ENCODE measurements at regions not wholly inside any gene's neighbourhood (a gene's known extent, or its start where the extent isn't known, plus 50 kb on each side); places are given as distances from the start of the nearest gene placed in this dataset.

DNA sequence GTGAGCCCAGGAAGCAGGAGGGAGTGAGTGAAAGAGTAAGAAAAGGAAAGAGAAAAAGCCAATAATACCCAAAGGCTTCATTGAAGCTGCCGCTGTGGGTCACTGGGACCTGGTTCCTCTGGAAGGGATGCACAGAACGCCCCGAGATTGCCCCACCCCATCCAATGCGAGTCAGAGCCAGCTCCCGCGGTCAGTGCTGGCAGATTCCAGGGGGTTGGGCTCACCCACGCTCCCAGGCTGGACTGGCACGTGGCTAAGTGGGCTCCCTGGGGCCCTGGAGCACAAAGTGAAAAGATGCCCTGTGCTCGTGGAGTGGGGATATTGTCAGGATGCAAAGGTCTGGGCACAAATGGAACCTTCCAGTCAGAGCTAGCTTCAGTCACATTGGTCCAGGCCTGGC is 117.0 kb downstream of the OAT start:
- H3K4me3 ChIP-seq = no peak overlapping the region
- no peak overlapping the region for H3K27ac ChIP-seq
- H3K9me3 ChIP-seq = no peaks in the 10 kb centered on the region
- TF ChIP-seq POLR2A (IDR thresholded peaks at IDR 0.05) = no peak
- TF ChIP-seq, protein P1, sequence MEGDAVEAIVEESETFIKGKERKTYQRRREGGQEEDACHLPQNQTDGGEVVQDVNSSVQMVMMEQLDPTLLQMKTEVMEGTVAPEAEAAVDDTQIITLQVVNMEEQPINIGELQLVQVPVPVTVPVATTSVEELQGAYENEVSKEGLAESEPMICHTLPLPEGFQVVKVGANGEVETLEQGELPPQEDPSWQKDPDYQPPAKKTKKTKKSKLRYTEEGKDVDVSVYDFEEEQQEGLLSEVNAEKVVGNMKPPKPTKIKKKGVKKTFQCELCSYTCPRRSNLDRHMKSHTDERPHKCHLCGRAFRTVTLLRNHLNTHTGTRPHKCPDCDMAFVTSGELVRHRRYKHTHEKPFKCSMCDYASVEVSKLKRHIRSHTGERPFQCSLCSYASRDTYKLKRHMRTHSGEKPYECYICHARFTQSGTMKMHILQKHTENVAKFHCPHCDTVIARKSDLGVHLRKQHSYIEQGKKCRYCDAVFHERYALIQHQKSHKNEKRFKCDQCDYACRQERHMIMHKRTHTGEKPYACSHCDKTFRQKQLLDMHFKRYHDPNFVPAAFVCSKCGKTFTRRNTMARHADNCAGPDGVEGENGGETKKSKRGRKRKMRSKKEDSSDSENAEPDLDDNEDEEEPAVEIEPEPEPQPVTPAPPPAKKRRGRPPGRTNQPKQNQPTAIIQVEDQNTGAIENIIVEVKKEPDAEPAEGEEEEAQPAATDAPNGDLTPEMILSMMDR (IDR thresholded peaks at IDR 0.05) = no peak
- H3K36me3 ChIP-seq = no peaks in the 10 kb centered on the region
- H3K27me3 ChIP-seq = no peaks in the 10 kb centered on the region
- no peaks in the 10 kb centered on the region for H3K4me1 ChIP-seq
- intact Hi-C loops (cut with DNase I) = no loop called here
- ATAC-seq = no peak
- no peak for DNase-seq
- 53% methylated on average over 5 of the region's 9 CpGs for WGBS (ENCODE audit: insufficient coverage, low coverage, low lambda C conversion rate, missing lambda C conversion rate)

DNA sequence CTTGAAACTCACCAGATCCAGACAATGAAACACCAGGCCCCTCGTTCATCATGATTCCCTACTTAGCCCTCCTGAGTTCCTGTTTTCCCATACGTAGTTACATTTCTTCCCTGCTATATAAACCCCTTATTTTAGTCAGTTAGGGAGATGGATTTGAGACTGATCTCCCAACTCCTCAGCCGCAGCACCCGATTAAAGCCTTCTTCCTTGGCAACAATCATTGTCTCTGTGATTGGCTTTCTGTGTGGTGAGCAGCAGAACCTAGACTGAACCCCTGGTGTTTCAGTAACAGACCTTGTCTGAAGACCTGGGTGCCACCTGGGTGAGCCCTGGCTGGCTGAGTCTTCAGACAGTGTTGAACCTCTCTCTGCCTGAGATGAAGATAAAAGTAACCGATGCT is 118.0 kb downstream of the OAT start:
- intact Hi-C loops (cut with DNase I) = no loop called here
- no peaks in the 10 kb centered on the region for H3K27me3 ChIP-seq
- 67% methylated on average over 4 of the region's 5 CpGs for WGBS (ENCODE audit: insufficient coverage, low coverage, low lambda C conversion rate, missing lambda C conversion rate)
- H3K27ac ChIP-seq = no peak overlapping the region
- no peaks in the 10 kb centered on the region for H3K9me3 ChIP-seq
- no peaks in the 10 kb centered on the region for H3K36me3 ChIP-seq
- ATAC-seq (no peak), DNase-seq (peak in 1 of 3 donors; percentile 22)
- TF ChIP-seq POLR2A (IDR thresholded peaks at IDR 0.05) = no peak
- TF ChIP-seq, protein P1 (IDR thresholded peaks at IDR 0.05) = no peak
- no peaks in the 10 kb centered on the region for H3K4me1 ChIP-seq
- H3K4me3 ChIP-seq = no peak overlapping the region

DNA sequence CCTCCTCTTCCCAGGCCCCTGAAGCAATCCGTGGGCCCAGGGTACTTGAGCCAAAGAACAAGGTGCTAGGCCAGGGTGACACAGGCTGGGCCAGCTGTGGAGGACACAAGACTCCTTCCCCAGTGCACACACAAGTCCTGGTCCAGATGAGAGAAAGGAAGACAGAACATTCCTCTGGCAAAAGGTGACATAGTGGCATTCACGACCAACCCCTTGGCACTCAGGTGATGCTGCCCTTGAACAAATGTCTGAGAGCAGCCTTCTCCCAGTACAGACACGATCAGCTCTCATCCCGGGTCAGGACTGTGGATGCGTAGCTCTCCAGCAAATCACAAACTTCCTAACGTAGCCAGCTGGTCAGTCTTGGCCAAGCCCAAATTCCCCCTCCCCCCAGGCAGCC is 118.5 kb downstream of the OAT start:
- no peak overlapping the region for H3K4me3 ChIP-seq
- H3K36me3 ChIP-seq = no peaks in the 10 kb centered on the region
- H3K4me1 ChIP-seq = no peaks in the 10 kb centered on the region
- DNase-seq = peak in 1 of 3 donors; percentile 21
- TF ChIP-seq, protein P1 (IDR thresholded peaks at IDR 0.05) = no peak
- TF ChIP-seq POLR2A (IDR thresholded peaks at IDR 0.05) = no peak
- H3K27me3 ChIP-seq = no peaks in the 10 kb centered on the region
- H3K9me3 ChIP-seq = no peaks in the 10 kb centered on the region
- WGBS (ENCODE audit: insufficient coverage, low coverage, low lambda C conversion rate, missing lambda C conversion rate) = 67% methylated on average over 1 of the region's 6 CpGs
- H3K27ac ChIP-seq = no peak overlapping the region
- no peak for ATAC-seq
- intact Hi-C loops (cut with DNase I) = no loop called here

DNA sequence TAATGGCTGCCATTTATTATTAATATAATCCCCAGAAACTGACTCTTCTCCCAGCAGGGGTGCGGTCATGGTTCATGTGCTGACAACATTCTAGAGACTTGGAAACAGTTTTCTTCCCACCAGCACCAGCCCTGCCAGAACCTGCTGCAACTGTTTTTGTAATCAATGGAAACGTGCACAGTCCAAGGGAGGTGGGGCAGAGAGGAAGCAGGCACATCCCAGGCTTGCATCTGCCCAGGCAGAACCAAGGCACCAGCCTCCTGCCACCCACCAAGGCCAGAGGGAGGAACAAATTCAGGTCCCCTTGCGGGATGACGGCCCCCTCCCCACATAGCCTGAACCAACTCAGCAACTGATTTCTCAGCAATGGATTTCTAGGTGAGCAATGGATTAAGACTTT is 119.0 kb downstream of the OAT start:
- Histone ChIP-seq H3K4me1 (no peaks in the 10 kb centered on the region), H3K27ac (no peak overlapping the region), H3K9me3 (no peaks in the 10 kb centered on the region), H3K4me3 (no peak overlapping the region), H3K27me3 (no peaks in the 10 kb centered on the region), H3K36me3 (no peaks in the 10 kb centered on the region)
- intact Hi-C loops (cut with DNase I) = no loop called here
- peak in 1 of 3 donors; percentile 39 for DNase-seq
- WGBS (ENCODE audit: insufficient coverage, low coverage, low lambda C conversion rate, missing lambda C conversion rate) = 80% methylated on average over 1 of the region's 4 CpGs
- TF ChIP-seq, protein P1 (IDR thresholded peaks at IDR 0.05) = no peak
- TF ChIP-seq POLR2A (IDR thresholded peaks at IDR 0.05) = no peak
- ATAC-seq = no peak

DNA sequence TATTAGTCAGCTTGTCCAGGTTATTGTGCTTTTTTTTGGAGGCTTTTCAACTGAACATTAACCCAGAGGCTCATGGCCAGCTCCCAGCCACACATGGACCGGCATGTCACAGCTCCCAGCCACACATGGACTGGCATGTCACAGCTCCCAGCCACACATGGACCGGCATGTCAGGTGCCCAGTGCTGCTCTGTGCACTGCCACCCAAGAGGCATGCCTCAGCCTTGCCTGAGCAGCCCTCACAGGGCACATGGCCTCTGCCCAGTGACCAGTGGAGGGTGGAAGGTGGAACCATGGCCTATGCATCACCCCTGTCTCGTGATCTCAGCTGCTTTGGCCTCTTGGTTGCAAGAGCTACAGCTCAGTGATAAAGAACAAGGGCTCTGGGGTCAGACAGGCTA is 119.8 kb downstream of the OAT start:
- no peak overlapping the region for H3K4me3 ChIP-seq
- H3K36me3 ChIP-seq = no peaks in the 10 kb centered on the region
- TF ChIP-seq POLR2A (IDR thresholded peaks at IDR 0.05) = no peak
- TF ChIP-seq, protein P1 (IDR thresholded peaks at IDR 0.05) = no peak
- H3K4me1 ChIP-seq = no peaks in the 10 kb centered on the region
- 60% methylated on average over 1 of the region's 3 CpGs for WGBS (ENCODE audit: insufficient coverage, low coverage, low lambda C conversion rate, missing lambda C conversion rate)
- no peak for ATAC-seq
- DNase-seq = peak in 1 of 3 donors; percentile 32
- no peaks in the 10 kb centered on the region for H3K27me3 ChIP-seq
- H3K9me3 ChIP-seq = no peaks in the 10 kb centered on the region
- H3K27ac ChIP-seq = no peak overlapping the region
- intact Hi-C loops (cut with DNase I) = no loop called here
